CD14-positive monocyte (primary cell): ENCODE measurements at regions not wholly inside any gene's neighbourhood (a gene's known extent, or its start where the extent isn't known, plus 50 kb on each side); places are given as distances from the start of the nearest gene placed in this dataset.
"Not testable (repeated sequence)": the region's sequence is repeated elsewhere in the genome, so short reads cannot be mapped to it uniquely, and the experiment has no call there.

Experiments
- DNase-seq, 3 donors: peaks; one replicate each; pipeline ENCODE4 v3.0.0-alpha.2; 2011 to 2022
- H2AFZ ChIP-seq: 2 replicates; pipeline ENCODE4 v1.6.0; 2012; ENCODE audit warnings: mild to moderate bottlenecking, low read depth, low read length, inconsistent platforms; ENCODE audit not compliant: insufficient read depth, poor library complexity, severe bottlenecking
- H3K27ac ChIP-seq, 2 donors: 1 replicate in 1 of 2; 2 replicates in 1 of 2; pipeline ENCODE4 v1.5.1; 2012 to 2013; ENCODE audit warnings: low read length in 2 of 2, control low read depth in 1 of 2, inconsistent platforms in 1 of 2, low read depth in 1 of 2, mild to moderate bottlenecking in 1 of 2
- H3K27me3 ChIP-seq, 2 donors: one replicate each; pipeline versions ENCODE4 v1.6.0 to v1.6.1; 2011 to 2013; ENCODE audit warnings: low read length in 2 of 2; ENCODE audit not compliant: control insufficient read depth in 2 of 2, insufficient read depth in 2 of 2
- H3K36me3 ChIP-seq, 2 donors: replicated peaks in 1 of 2; 1 replicate in 1 of 2; 2 replicates in 1 of 2; pipeline versions ENCODE4 v1.5.1 to v1.6.1; 2012 to 2013; ENCODE audit warnings: low read length in 2 of 2, control low read depth in 1 of 2, inconsistent platforms in 1 of 2, mild to moderate bottlenecking in 1 of 2; ENCODE audit not compliant: insufficient read depth in 2 of 2, control insufficient read depth in 1 of 2
- H3K4me1 ChIP-seq, 2 donors: 1 replicate in 1 of 2; 2 replicates in 1 of 2; pipeline versions ENCODE4 v1.5.1 to v1.6.1; 2012 to 2013; ENCODE audit warnings: low read length in 2 of 2, control low read depth in 1 of 2, inconsistent platforms in 1 of 2, mild to moderate bottlenecking in 1 of 2, moderate library complexity in 1 of 2; ENCODE audit not compliant: insufficient read depth in 2 of 2, control insufficient read depth in 1 of 2
- H3K4me2 ChIP-seq: replicated peaks from 2 replicates; pipeline ENCODE3; 2012; ENCODE audit warnings: low read length, moderate library complexity, mild to moderate bottlenecking; ENCODE audit not compliant: poor library complexity, severe bottlenecking; ENCODE audit errors: extremely low read depth
- H3K4me3 ChIP-seq, 3 experiments: fragments of 200-600 bp in 1 of 3; sonication (generic) in 1 of 3; replicated peaks in 1 of 3; 1 replicate in 2 of 3; 2 replicates in 1 of 3; pipeline ENCODE4 v1.5.1; 2011 to 2013; ENCODE audit warnings: low read length in 3 of 3, mild to moderate bottlenecking in 3 of 3, control low read depth in 2 of 3, low read depth in 2 of 3, inconsistent platforms in 1 of 3, moderate library complexity in 1 of 3
- H3K79me2 ChIP-seq: 2 replicates; pipeline ENCODE4 v1.6.0; 2012; ENCODE audit warnings: mild to moderate bottlenecking, control low read depth, inconsistent platforms, low read length, moderate library complexity; ENCODE audit not compliant: insufficient read depth
- H3K9ac ChIP-seq: 2 replicates; pipeline ENCODE4 v1.6.0; 2017; ENCODE audit warnings: low read length, mild to moderate bottlenecking; ENCODE audit not compliant: insufficient read depth, poor library complexity, severe bottlenecking
- H3K9me3 ChIP-seq, 2 donors: replicated peaks in 1 of 2; 1 replicate in 1 of 2; 2 replicates in 1 of 2; pipeline versions ENCODE4 v1.5.1 to v1.6.1; 2012 to 2013; ENCODE audit warnings: low read length in 2 of 2, control low read depth in 1 of 2; ENCODE audit not compliant: control insufficient read depth in 1 of 2, insufficient read depth in 1 of 2
- H4K20me1 ChIP-seq: 2 replicates; pipeline ENCODE4 v1.6.0; 2012; ENCODE audit warnings: mild to moderate bottlenecking, low read length, control low read depth, moderate library complexity; ENCODE audit not compliant: insufficient read depth
- H3K27ac Mint-ChIP-seq, 7 donors: one replicate each; pipeline ENCODE4 v1.8.0; 2020; ENCODE audit warnings: mild to moderate bottlenecking in 7 of 7, mixed read lengths in 7 of 7, moderate library complexity in 6 of 7, inconsistent platforms in 2 of 7
- H3K27me3 Mint-ChIP-seq, 3 donors: one replicate each; pipeline ENCODE4 v1.8.0; 2021 to 2022; ENCODE audit warnings: low read depth in 3 of 3, mild to moderate bottlenecking in 3 of 3, mixed read lengths in 3 of 3, moderate library complexity in 3 of 3, inconsistent platforms in 1 of 3
- H3K36me3 Mint-ChIP-seq, 2 donors: one replicate each; pipeline ENCODE4 v1.8.0; 2020; ENCODE audit warnings: mixed read lengths in 2 of 2, inconsistent platforms in 1 of 2, mild to moderate bottlenecking in 1 of 2
- H3K4me1 Mint-ChIP-seq: one replicate; pipeline ENCODE4 v1.8.0; 2020; ENCODE audit warnings: mild to moderate bottlenecking, mixed read lengths
- H3K4me3 Mint-ChIP-seq, 2 donors: one replicate each; pipeline ENCODE4 v1.8.0; 2020; ENCODE audit warnings: mild to moderate bottlenecking in 2 of 2, mixed read lengths in 2 of 2, moderate library complexity in 1 of 2
- H3K9me3 Mint-ChIP-seq, 7 donors: one replicate each; pipeline ENCODE4 v1.8.0; 2020 to 2022; ENCODE audit warnings: mixed read lengths in 7 of 7, mild to moderate bottlenecking in 6 of 7, moderate library complexity in 6 of 7, inconsistent platforms in 2 of 7
- CTCF ChIP-seq: fragments of 200-600 bp; IDR thresholded peaks from one replicate; pipeline ENCODE4 v1.8.0; 2022; ENCODE audit warnings: antibody characterized with exemption, mild to moderate bottlenecking
- WGBS: methylation state at CpG from one replicate; pipeline ENCODE4 v1.1.5; 2013; ENCODE audit warnings: missing lambda C conversion rate; ENCODE audit not compliant: insufficient coverage; 5-methylcytosine and 5-hydroxymethylcytosine counted together
- intact Hi-C, 2 donors: fragments of 100-400 bp; cut with micrococcal nuclease; formaldehyde crosslinking; loops; one replicate each; pipeline versions ENCODE4 v1.15.0 to v1.15.1; 2023

GRCh38 chr3:87792198-87792533 lies 266.6 kb downstream of the CGGBP1 start:
- TF ChIP-seq CTCF: no peak
- Mint-ChIP-seq H3K9me3 (peaks cover 0 to 6% (median 0%) of the 10 kb centered on the region in 7 donors), H3K4me3 (peak overlapping the region; percentile 95 to 100), H3K36me3 (peaks cover 6 to 11% of the 10 kb centered on the region in 2 donors), H3K27me3 (peaks cover 28 to 30% (median 30%) of the 10 kb centered on the region in 3 donors), H3K27ac (peak overlapping the region in 1 of 7 donors; percentile 54), H3K4me1 (peaks cover 54% of the 10 kb centered on the region)
- Histone ChIP-seq H3K9me3 (no peaks in the 10 kb centered on the region), H3K4me2 (peak overlapping the region; percentile 79), H2AFZ (peak overlapping the region; percentile 76), H4K20me1 (no peaks in the 10 kb centered on the region), H3K36me3 (no peaks in the 10 kb centered on the region), H3K9ac (peak overlapping the region; percentile 57), H3K4me1 (peaks cover 41 to 50% of the 10 kb centered on the region in 2 donors), H3K27ac (no peak overlapping the region), H3K27me3 (peaks cover 25 to 37% of the 10 kb centered on the region in 2 donors), H3K4me3 (peak overlapping the region; percentile 47 to 75 (median 52)), H3K79me2 (no peaks in the 10 kb centered on the region)
- intact Hi-C loops: loop anchor here in 1 of 2 donors (10.0 kb wide), 1 partner anchor 77 kb away; no protein-coding TSS in a partner anchor
- DNase-seq: no peak
- WGBS: no CpG with 5 or more reads among the region's 10 CpGs

- Histone ChIP-seq H3K36me3 (no peaks in the 10 kb centered on the region), H3K9ac (no peak overlapping the region), H3K4me3 (peak overlapping the region in 1 of 3 experiments; percentile 75), H3K27ac (no peak overlapping the region), H2AFZ (no peak overlapping the region), H3K4me2 (peak overlapping the region; percentile 79), H3K27me3 (peaks cover 25 to 37% of the 10 kb centered on the region in 2 donors), H3K4me1 (peaks cover 35 to 42% of the 10 kb centered on the region in 2 donors), H3K9me3 (no peaks in the 10 kb centered on the region), H4K20me1 (no peaks in the 10 kb centered on the region), H3K79me2 (no peaks in the 10 kb centered on the region)
- no peak for DNase-seq
- Mint-ChIP-seq H3K4me1 (peaks cover 46% of the 10 kb centered on the region), H3K4me3 (peak overlapping the region; percentile 95 to 100), H3K36me3 (peaks cover 6 to 11% of the 10 kb centered on the region in 2 donors), H3K27ac (no peak overlapping the region), H3K9me3 (peaks cover 0 to 6% (median 0%) of the 10 kb centered on the region in 7 donors), H3K27me3 (peaks cover 28 to 30% (median 30%) of the 10 kb centered on the region in 3 donors)
- TF ChIP-seq CTCF: no peak
- intact Hi-C loops: loop anchor here in 1 of 2 donors (10.0 kb wide), 1 partner anchor 77 kb away; no protein-coding TSS in a partner anchor
- 20% methylated on average over 2 of the region's 9 CpGs for WGBS
These were observed 267.4 kb downstream of the CGGBP1 start for GRCh38 chr3:87791248-87792027.

- H3K27ac Mint-ChIP-seq, H2AFZ ChIP-seq, intact Hi-C loops, H3K9me3 Mint-ChIP-seq, H3K4me3 Mint-ChIP-seq, H3K36me3 ChIP-seq, H4K20me1 ChIP-seq, H3K79me2 ChIP-seq, DNase-seq, H3K4me3 ChIP-seq, H3K9me3 ChIP-seq, H3K4me2 ChIP-seq, H3K27ac ChIP-seq, H3K9ac ChIP-seq: not testable (repeated sequence)
- Histone ChIP-seq H3K27me3 (peaks cover 21 to 32% of the 10 kb centered on the region in 2 donors), H3K4me1 (peaks cover 20 to 23% of the 10 kb centered on the region in 2 donors)
- H3K27me3 Mint-ChIP-seq: peaks cover 24 to 27% (median 27%) of the 10 kb centered on the region in 3 donors
- peaks cover 27% of the 10 kb centered on the region for H3K4me1 Mint-ChIP-seq
- peaks cover 6 to 11% of the 10 kb centered on the region in 2 donors for H3K36me3 Mint-ChIP-seq
- no CpG with 5 or more reads among the region's 3 CpGs for WGBS
These were observed 269.8 kb downstream of the CGGBP1 start for GRCh38 chr3:87789049-87789448.
